Mucosa of gallbladder (tissue), 1 donor: ENCODE measurements at regions not wholly inside any gene's neighbourhood (a gene's known extent, or its start where the extent isn't known, plus 50 kb on each side); places are given as distances from the start of the nearest gene placed in this dataset.

Experiments used
- DNase-seq: peaks from one replicate; pipeline ENCODE4 v3.0.0-alpha.2; 2020; ENCODE audit warnings: low spot score
- donor health status: DM: no; HTN: no; CAD: no.

DNA sequence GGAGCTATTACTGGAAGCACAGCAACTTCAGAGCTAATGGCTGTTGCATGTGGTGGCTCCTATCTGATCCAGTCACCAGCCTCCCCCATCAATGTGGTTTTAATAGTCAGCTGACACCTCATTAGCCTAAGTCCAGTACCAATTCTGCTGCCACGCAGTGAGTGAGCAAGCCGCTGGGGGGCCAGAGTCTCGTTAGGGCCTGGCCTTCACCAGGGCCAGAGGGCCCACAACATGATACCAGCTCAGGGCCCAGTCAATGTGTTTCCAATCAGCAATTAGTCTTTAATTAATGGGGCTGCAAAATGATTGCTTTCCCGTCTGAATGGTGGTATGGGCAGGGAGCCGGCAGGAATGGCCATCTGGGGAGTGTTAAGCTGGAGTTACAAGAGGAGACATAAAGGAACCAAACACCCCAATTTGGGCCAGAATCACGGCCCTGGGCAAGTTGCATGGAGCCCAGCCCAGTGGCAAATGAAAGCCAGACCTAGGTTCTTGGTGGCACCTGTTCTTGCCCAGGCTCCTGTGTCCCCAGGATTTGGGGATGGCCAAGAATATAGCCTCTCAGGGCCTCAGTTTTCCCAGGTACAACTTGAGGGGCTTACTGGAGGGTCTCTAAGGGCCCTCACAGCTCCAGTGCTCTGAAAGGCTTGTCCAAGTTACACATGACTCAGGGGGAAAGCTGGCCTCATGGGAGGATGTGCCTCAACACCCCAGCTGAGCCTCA is 119.2 kb downstream of the EFNB1 start:
- peak; percentile 6 for DNase-seq

DNA sequence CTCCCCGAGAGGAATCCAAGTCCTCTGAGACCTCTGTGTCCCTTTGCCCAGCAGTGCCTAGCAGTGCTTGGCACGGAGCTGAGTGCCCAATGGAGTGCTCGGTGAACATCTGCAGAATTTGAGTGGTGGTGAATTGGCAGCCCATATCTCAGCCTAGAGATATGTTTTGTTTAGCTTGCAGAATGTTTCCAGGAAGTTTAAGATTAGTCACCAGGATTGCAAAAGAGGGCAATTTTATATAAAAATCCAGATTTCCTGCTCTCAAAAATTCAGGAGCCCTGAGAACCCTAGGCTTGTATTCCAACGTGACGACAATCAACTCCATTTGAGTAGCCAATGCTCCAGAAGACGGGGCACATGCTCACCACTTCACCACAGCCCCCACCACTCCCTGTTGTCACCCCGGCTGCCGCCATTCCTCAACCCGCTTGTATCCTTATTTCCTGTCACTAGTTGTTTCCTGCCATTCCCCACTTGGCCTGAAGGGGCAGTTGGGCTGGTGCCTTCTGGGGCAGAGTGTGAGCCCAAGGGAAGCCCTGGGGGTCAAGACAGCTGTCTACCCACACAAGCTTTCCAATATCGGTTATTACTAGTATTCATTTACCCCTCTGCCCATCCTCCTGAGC is 116.9 kb downstream of the EFNB1 start:
- peak; percentile 9 for DNase-seq

DNA sequence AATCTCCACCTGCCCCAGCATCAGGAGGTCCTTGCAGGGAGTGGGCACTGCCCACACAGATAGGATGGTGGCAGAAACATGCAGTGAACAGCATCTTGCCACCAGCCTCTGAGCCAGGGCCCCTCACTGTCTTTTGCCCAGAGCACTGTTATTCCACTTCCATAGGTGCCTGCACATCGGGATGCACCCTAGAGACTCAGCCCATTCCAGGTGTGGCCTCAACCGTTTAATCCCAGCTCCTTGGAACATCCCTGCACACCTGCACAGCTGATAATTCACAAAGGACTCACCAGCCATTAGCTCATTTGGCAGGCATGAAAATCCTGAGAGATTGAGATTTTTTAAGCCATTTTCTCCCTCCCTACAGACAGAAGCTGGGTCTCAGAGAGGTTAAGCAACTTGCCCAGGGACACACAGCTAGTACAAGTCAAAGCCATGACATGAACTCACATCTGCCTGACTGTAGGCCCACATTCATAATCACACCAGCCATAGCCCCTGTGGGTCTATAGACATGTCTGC is 116.3 kb downstream of the EFNB1 start:
- DNase-seq = no peak

DNA sequence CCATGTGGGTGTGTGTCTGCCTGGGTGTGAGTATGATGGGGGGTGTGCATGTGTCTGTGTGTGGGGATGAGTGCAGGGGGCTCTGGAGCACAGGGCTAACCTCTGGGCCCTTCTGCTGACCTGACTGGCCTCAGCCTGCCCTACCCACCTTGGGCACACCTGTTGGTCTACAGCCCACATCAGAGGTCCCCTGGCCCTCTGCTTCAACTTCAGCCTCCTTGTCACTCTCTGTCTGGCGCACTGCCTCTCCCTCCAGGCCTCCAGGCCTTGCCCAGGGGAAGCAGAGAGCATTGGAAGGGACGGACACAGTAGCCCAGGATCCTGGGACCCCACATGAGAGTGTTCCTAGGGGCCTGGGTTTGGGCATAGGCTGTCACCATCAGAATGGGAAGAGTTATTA is 115.4 kb downstream of the EFNB1 start:
- DNase-seq = peak; percentile 4

DNA sequence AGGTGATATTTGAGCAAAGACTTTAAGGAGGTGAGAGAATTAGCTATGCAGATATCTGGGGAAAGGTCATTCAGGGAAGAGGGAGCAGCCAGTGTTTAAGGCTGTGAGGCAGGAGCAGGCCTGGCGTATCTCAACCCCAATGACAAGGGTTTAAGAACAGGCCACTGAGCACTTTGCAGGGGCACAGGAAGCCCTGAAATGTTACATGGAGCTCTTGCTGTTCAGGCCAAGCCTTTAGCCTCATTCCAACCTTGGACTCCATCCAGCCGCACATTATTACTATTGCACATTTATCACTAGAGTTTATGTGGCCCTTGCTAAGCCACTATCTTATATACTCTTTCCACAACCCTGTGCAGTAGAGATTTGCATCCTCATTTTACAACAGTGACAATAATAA is 114.0 kb downstream of the EFNB1 start:
- peak; percentile 8 for DNase-seq

DNA sequence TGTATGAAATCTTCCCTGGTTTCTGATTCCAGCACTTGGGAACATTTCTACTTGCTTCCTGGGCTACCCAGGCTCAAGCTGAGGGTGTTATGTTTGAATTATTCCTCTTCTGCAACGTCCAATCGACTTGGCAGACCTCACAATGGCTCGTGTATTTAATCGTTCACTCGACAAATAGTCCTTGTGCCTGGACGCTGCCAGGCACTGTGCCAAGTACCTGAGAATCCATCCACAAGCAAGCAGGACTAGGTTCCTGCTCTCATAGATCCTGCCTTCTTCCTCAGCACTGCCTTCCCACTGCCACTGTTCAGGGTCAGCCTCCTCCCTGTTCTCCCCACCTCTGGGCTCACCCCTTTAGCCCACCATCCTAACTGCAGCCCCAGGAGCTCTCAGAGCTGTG is 113.3 kb downstream of the EFNB1 start:
- DNase-seq = peak; percentile 68

DNA sequence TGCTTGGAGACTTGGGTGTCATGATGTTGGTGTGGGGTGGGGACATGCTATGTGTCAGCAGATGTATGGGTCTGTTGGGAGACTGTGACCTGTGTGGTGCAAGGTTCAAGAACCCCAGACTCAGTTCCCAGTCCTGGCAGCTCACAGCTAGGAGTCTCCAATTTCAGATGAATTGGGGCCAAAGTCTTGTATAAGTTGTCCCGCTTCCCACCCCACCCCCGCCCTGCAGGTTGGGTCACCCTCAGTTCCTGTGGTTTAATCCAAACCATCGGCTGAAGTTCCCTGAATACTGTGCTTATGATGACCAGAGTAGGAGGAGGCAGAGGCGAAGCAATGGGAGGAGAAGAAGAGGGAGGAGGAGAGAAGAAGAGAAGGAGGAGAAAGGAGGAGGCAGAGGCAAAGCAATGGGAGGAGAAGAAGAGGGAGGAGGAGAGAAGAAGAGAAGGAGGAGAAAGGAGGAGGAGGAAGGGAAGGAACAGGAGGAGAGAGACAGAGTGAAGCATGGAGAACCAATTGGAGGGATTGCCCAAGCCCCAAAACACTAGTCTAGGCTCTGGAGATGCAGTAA is 112.6 kb downstream of the EFNB1 start:
- peak; percentile 9 for DNase-seq

DNA sequence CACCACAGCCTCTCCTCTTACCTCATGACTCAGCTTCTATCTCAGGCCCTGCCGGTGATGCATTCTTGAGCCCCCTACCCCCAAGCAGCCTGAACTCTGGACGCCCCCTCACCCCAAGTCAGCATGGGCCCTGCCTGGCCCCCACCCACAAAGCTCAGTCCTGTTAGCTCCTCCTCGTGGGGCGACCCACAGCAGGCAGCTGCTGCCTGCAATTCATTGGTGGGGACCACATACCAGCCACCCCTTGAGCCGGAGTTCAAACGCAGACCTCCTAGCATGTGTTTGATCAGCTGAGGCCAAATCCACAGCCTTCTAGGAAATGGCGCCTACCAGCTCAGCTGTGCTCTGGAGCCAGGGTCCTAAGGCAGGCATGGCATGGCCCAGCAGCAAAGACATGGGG is 111.8 kb downstream of the EFNB1 start:
- peak; percentile 8 for DNase-seq

DNA sequence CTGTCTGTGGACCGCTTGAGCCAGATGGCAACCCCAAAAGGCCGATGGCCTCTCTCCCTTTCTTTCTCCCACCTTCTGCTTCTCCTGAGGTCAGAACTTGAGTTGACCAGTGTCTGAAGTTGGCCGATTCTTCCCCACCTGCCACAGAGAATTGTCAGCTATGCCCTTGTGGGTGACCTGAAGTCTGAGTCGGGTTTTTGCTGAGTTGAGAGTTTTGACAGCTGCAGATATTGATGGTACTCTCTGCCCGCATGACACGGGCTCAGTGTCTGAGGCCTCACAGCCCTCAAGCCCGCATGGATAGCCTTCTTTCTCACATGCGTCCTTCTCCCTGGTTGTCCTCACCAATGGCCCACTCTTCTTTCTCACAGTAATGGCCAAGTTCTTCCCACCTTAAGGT is 111.0 kb downstream of the EFNB1 start:
- DNase-seq = peak; percentile 2

DNA sequence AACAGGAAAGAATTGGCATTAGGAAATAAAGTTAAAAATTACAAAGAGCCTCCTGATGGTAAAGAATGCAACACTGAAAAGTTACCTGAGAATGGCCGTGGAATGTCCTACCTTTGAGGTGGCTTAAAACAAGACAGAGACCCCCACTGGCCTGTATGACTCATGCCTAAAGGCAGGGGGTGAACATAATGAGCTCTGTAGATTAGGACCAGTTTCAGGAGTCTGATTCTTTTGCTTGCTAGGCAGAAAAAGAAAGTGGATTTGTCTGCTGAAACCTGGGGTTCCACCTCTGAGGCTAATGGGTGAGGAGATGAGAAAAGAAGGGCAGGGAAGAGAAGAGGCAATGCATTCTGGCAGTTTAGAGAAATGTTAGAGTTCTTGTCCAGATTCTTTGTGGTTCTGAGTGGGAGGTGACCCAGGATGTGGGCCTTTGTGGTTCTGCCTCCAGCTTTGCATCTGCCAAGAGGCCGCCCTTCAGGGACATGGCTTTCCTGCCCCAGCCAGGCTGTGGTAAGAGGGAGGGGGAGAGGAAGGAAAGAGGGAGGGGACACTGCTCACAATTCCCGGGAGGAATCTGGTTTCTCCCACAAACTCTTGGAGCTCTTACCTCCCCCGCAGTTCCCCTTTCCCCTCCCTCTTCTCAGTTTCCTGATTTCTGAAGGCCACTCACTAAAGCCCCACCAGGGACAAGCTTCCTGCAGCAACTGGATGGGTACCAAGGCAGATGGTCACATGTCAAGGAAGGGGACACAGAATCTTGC is 109.6 kb downstream of the EFNB1 start:
- no peak for DNase-seq

DNA sequence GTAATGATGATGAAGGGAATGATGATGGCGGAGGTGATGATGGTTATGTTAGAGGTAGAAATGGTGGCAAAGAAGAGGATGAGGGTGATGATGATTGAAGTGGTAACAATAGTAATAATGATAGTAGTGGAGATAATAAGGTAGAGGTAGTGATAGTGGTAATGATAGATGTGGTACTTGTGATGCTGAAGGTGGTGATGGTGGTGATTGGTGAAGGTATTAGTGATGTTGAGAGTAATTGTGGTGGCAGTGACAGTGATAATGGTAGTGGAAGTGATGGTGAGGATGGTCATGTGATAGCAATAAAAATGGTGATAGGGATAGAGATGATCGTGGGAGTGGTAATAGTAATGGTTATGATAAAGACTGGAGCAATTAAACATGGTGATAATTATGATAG is 108.8 kb downstream of the EFNB1 start:
- DNase-seq = no peak

DNA sequence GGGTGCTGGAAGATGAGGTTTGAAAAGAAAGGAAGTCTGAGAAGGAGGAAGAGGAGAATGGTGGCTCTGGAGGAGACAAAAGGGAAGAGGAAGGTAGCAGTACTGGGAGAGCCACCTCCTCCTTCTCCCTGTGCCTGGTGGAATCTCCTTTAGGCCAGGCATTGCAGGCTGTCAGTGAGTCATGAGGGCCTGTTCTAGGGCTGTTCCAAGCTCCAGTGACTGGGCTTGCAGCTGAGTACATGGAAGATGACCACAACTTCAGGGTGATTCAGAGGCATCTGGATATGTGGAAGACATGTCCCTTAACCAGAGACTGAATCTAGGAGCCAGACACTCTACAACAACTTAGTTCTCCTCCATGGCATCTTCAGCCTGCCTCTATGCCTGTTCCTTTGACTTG is 107.8 kb downstream of the EFNB1 start:
- DNase-seq = no peak

DNA sequence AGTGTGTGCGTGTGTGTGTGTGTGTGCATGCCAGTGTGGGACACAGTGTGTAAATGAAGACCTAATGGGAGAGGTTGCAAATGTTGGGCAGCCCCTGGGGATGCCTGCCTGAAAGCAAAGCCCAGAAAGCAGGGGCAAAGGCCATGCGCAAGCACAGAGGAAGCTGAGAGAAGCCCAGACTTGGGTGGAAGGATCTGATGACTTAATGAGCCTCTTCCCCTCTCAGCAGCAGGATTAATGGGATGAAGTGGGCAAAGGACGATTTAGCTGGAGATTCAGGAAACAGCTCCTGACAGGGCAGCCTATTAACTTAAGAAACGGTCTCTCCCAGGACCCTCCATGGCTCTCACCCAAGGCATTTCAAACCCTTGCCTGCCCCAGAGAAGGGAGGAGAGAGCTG is 107.3 kb downstream of the EFNB1 start:
- DNase-seq = no peak

DNA sequence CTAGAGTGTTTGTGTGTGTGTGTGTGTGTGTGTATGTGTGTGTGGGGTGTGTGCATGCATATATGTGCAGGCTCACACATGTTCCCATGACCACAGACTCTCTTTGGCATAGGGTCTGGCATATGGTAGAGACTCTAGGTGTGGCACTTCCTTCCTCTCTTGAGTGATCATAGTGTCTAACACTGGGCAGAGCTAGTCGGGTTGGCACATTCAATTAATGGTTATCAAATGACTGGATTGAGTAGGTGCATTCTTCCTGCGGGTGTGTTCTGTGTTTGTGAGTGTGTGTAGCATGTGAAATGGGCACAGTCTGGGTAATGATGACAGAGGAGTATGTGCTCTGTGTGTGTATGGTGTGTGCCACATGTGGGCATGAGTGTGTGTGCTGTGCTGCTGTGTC is 106.5 kb downstream of the EFNB1 start:
- DNase-seq = no peak

DNA sequence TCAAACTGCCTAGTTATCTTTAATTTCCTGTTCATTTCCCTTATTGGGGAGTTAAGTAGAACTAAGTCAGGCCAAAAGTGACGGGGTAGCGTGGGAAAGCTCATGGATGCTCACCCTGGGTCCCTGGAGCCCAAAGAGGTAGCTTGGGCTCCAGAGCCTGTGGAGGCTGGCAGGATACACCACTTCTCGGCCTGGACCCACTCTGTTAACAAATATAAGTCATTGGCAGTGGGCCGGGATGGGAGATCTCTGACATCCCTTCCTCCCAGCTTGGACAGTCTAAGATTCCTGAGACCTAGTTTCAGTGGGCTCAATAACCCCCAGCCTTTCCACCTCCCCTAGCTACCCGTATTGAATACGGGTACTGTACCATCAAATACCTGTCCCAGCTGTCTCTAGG is 106.1 kb downstream of the EFNB1 start:
- no peak for DNase-seq

DNA sequence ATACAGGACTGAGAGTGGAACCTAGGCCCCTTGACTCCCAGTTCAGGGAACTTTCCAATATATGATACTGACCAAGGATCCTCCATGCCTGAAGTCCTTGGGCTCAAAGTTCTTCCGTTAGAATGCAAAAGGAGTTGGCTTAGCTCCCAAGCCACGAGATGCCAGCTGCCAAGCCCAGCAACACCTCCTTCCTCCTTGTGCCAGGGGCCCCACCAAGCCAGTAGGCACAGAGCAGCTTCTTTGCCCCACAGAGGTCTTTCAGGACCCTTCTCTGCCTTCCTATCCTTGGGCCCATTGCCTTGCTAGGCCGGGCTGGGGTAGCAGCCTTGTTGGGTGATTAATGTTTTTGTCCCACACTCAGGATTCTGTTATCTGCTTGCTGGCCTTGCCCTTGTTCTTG is 105.6 kb downstream of the EFNB1 start:
- DNase-seq = peak; percentile 51

DNA sequence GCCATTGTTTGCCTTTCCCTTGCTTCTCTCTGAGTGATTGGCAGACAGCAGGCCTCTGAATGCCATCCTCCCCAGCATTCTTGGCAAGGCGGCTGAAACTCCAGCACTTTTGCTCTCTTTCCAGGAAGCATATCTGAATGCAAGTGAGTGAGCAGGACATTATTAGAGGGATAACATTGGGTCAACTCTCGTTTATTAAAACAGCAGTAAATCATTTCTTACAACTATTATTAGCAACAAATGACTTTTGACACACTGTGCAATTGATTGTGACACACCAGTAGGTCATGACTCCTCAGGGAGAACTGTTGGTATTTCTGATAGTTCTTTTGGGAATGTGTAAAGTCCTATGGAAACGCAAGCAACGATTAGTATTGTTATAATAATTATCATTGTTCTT is 103.8 kb downstream of the EFNB1 start:
- no peak for DNase-seq

DNA sequence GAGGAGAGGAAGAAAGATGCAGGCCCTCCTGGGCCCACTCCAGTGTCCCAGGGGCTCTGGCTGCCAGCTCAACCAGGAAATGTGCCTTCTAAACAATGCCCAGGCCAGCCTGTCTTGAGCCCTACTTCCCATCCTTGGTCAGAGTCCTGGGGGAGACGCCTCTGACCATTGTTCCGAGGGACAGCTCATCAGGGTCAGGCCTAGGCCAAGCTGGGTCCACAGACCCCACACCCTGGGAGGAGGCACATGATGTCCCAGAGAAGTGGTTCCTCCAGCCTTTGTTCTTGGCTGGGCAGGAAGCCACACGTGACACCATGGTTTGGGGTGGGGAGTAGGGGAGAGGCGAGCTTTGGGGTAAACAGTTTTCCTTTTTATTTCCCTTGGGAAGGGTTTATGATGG is 102.5 kb downstream of the EFNB1 start:
- no peak for DNase-seq

DNA sequence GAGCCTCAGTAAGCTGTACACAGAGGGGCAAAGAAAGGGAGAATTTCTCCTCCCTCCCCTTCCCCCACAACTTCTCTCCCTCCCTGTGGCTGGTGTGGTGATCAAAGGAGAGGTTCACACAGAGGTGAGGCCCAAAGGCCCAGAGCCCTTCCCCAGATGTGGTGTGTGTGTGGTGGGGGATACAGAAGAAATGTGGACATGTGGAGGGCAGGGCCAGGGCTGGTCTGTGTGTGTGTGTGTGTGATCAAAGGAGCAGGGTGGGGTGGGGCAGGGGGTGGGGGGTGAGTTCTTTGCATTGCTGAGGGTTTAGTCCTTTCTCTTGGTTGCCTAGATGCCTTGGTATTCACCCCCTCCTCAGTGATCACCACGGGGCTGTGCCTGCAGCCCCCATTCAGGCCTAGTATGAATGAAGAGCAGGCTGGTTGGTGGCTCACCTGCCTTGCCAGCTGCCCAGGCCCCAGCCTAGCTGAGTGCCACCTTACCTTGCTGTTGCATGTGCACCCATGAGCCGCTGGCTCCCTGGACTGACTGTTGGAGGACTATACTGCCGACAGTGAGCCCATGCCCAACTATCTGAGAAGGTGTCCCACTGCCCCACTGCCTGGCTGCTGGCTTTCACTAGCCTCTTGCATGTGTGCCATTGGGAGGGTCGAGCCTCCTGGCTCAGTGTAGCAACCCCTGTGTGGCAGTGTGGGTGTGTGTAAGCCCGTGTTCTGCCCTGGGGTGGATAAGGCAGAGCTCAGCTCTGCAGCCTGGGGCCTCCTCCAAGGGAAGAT is 101.9 kb downstream of the EFNB1 start:
- no peak for DNase-seq

DNA sequence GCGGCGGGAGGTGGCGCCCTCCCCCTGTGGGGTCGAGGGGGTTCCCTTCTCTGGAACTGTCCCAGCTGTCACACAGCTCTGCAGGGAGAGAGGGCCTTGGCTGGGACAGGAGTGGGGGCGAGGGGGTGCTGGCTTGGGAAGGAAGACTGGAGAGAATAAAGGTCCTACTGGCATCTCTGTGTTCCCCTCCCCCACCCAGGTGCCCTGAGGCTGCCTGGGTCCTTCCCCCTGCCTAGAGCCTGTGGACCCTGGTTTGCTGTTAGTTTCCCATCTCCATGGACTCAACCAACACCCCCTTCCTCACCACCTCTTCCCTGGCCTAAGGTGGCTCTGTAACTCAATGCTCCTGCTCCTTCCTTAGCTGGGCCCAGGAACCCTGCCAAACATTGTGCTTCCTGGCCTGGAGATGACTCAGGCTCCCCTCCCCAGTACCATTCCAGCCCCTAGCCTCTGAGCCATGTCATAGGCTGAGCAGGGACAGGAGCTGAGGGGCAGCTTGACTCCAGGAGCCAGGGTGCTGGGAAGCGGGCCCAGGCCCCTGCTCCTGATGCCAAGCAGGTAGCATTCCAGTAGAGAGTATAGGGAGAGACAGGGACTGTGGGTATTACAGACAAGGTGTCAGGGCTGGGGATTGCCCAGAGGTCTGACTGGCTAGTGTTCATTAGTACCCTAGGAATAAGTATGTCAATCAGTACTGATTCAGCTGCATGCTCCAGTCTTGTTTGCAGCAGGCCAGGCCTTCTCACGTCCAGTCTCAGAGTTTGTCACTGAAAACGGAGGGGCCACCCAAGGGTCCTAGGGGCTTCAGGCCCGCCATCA is 100.7 kb downstream of the EFNB1 start:
- peak; percentile 36 for DNase-seq

DNA sequence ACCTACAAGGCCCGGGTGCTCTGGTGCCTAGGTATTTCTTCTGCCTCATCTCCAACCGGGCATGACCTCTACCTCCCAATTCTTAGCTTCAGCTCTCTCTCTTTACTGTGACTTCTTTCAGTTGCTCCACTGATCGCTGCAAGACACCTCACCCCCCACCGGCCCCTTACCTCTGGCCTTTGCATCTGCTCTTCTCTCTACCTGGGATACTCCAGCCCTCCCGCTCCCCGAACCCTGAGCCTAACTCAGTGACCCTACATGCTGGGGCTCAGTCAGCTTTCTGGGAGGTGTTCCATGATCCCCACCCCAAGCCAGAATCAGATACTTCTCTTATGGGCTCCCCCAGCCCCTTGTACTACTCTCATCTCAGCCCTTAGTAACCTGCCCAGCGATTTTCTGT is 99.6 kb downstream of the EFNB1 start:
- DNase-seq = no peak
